H54 (cell line): ENCODE measurements at regions not wholly inside any gene's neighbourhood (a gene's known extent, or its start where the extent isn't known, plus 50 kb on each side); places are given as distances from the start of the nearest gene placed in this dataset.
"Not testable (repeated sequence)": the region's sequence is repeated elsewhere in the genome, so short reads cannot be mapped to it uniquely, and the experiment has no call there.

ENCODE experiments used
- DNase-seq: peaks from one replicate; pipeline ENCODE4 v3.0.0; 2011; ENCODE audit warnings: low spot score, mixed read lengths; ENCODE audit not compliant: insufficient read length
- FAIRE-seq: peaks from 3 replicates; lab custom pipeline; 2011; peaks lifted over from hg19 to GRCh38; lab: Jason Lieb, UNC
- POLR2A ChIP-seq: IDR thresholded peaks from 2 replicates; pipeline ENCODE4 v1.6.1; 2011; ENCODE audit warnings: low read depth, mild to moderate bottlenecking, low read length

DNA sequence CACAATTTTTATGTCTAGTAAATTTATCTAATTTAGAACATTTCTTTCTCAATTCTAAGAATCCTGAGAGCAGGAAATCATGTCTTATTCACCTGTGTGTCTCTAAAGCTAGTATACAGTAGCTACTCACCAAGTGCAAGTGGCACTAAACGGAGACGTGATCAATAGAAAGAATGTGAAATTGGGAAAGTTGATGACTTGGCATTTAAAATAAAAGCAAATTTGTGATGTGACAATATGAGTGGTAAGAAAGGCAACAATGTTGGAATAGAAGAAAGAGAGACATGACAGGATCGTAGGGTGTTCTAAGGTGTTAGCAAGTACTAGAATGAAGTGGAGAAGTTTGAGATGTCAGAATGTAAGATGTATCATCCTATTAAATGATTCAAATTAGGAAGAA is 725.9 kb downstream of the BCKDHB start:
- FAIRE-seq (no peak), DNase-seq (no peak)
- no peak for TF ChIP-seq POLR2A

DNA sequence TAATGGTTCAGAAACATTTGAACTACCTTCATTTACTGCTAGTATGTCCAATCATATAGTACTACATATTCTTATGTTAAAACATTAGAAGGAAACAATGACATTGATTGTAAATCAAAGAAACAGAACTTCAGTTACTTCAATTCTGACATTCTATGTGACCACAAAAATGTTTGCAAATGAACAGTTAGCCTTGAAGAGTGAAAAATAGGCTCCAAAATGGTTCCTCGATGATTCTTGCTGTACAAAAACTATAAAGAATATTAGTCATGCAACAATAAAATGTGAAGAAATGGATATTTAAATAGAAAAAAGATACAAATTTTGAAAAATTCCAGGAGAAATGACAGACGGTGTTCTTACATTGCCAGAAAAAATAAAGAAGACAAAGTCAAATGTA is 686.9 kb downstream of the BCKDHB start:
- FAIRE-seq (no peak), DNase-seq (no peak)
- TF ChIP-seq POLR2A = no peak

DNA sequence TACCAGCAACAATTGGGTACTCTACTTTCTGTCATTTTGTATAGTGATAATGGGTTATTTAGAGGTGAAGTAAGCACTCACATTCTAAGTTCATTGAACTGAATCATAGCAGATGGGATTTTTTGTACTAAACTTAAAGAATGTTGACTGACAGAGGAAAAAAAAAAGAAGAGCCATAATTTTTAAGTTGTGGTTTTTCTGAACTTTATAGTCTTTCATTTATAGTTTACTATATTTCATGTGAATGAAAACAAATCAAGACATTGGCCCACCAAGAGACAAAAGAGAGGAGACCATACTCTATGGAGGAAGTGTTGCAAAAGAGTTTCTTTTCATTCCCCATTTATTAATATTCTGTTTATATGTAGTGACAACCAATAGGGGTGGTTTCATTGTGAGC is 685.7 kb downstream of the BCKDHB start:
- DNase-seq (no peak), FAIRE-seq (no peak)
- TF ChIP-seq POLR2A = no peak

DNA sequence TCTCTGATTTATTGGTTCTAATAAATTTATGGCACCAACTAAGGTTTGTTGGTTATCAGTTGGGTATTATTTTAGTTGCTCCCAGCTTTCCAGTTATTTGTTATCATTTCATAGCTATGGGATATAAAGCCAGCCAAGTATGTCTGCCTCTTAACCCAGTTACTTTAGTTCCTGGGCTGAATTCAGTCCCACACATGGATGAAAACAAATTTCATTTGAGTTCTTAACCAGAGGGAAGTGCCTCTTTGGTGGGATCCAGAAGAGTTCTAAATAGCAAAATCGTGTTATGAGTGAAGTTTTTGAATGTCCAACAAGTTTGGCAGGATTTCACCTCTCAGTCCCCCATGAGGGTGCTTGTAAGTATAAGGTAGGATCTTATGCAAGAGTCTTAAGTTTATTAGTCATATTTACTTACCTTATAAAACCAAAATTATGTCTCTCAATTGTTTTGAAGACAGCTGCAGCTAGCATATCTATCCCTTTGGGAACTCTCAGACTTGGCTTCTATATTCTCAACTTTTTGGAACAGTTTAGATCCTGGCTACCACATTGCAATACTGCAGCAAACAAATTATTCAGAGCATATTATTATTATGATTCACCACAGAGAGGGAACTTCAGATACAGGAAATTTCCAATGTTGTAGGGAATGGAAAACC is 683.6 kb downstream of the BCKDHB start:
- no peak for DNase-seq
- no peak for TF ChIP-seq POLR2A
- no peak for FAIRE-seq

DNA sequence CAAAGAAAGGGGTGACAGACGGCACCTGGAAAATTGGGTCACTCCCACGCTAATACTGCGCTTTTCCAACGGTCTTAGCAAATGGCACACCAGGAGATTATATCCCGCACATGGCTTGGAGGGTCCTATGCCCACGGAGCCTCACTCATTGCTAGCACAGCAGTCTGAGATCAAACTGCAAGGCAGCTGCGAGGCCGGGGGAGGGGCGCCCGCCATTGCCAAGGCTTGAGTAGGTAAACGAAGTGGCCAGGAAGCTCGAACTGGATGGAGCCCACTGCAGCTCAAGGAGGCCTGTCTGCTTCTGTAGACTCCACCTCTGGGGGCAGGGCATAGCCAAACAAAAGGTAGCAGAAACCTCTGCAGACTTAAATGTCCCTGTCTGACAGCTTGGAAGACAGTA is 676.8 kb downstream of the BCKDHB start:
- not testable (repeated sequence) for DNase-seq, FAIRE-seq

DNA sequence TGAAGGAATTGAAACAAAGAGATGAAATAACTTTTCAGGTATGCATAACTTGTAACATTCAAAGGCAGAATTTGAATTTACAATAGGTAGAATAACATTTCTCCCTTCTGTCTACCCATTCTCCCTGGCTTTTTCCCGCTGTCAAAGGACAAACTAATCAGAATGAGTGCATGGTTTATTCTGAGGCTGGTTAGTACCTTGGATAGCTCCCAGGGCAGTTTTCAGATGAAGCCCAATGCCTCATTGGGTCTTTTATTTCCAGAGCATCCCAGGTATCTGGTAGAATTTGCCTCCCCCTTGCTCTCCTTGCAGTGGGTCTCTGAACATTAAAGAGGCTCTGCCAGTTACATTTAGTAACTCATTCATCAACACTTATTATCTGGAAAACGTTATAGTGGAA is 665.5 kb downstream of the BCKDHB start:
- DNase-seq (no peak), FAIRE-seq (peak; percentile 38)
- no peak for TF ChIP-seq POLR2A

DNA sequence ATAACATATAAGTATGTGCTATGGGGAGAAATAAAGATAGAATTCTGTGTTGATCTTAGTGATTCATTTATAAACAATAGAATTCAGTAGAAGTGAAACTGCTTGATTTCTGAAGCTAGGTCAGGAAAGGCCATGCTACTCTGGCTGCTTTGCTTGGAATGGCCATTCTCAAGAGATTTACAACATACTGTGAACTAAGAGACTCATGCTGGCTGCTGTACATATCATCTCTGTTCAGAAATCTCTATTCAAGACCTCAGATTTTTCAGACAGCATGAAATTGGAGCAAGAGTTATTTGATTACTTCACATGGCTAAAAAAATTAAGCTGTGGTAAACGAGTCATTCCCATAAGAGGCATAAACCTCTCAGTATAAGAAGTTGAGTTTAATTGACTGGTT is 662.6 kb downstream of the BCKDHB start:
- DNase-seq = no peak
- no peak for TF ChIP-seq POLR2A
- no peak for FAIRE-seq

DNA sequence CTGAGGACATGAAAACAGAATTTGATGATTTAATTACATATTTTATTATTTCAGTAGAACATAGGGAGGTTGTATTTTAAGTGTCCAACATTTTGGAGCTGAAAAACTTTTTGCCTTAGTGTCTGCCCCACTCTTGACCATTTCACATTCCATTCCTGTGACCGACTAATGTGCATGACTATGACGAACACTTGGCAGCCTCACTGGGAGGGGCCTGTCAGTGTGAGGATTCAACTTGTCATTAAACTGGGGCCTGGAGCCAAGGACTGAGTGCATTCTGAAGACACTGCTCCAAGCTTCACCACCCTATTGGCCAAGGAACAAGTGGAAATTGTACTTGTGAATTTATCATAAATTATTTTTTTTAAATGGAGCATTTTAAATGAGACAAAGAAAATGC is 661.3 kb downstream of the BCKDHB start:
- DNase-seq = peak; percentile 13
- peak; percentile 100 for FAIRE-seq
- TF ChIP-seq POLR2A = no peak

DNA sequence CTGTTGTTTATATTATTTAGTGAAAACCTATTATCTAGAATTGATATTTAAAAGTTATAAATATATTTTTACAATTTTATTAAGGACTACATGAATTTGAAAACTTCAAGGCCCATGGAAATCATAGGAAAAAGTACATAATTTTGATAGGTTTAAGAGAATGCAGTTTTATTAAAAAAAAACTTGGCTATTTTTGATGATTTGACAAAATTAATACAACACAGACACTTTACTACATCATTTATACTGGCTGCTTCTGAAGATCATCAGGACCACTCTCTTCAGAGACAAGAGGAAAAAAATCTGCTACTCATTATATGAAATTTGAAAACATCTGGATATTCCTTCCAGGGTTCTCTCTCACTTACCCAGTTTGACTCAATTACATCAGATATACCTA is 637.7 kb downstream of the BCKDHB start:
- no peak for FAIRE-seq

DNA sequence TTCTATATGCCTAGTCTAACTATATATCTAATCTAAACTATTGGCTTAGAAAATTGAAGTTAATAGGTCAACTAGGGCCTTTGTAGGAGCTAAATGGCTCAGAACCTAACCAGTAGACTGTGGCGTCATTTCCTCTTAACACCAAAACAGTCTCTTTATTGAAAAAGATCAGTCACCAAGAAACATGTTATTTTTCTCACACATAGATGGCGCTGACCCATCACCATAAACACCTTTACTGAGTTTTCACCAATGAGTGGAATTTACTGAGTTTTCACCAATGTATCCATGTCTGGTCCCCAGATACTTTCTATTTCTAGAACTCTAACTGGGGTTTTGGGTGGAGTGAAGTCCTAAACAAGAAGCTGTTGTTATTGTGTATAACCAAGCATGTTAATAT is 636.0 kb downstream of the BCKDHB start:
- TF ChIP-seq POLR2A = no peak
- FAIRE-seq (peak; percentile 93), DNase-seq (no peak)

More for the DNA sequence above, 637.7 kb downstream of the BCKDHB start:
- TF ChIP-seq POLR2A = no peak
- no peak for DNase-seq

DNA sequence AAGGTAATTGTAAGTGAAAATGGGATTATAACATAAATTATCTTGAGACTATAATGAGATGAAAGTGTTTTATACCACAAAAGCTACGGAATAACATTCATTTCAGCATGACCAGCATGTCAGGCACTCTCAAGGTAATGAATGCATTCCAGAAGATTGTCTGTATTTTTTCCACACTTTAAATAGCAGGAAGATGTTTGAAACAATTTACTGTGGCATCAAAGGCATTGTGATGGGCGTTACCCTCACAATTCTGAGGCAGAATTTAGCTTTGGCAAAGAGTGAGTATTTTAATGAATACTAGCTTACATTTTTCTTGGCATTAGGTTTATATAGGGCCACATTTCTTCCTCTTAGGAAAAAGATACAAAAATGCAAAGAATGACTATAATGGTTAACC is 627.2 kb downstream of the BCKDHB start:
- no peak for DNase-seq
- TF ChIP-seq POLR2A = no peak
- no peak for FAIRE-seq

DNA sequence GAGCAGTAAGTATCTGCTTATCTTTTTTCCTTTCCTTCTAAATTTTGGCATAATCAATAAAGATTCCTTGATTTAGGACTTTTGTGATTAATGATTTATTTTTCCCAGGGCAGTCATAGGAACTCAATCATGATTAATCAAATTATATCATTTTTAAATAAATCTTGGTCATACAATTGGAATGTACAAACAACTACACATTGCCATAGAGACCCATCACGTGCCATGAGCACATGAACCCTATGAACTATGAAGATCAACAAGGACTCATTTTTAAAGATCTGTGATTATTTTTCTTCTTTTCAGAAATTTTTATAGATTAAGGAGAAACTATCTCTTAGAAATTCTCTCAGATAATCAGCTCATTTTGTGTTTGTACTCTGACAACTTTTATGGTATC is 622.4 kb downstream of the BCKDHB start:
- no peak for DNase-seq
- FAIRE-seq = no peak
- no peak for TF ChIP-seq POLR2A

DNA sequence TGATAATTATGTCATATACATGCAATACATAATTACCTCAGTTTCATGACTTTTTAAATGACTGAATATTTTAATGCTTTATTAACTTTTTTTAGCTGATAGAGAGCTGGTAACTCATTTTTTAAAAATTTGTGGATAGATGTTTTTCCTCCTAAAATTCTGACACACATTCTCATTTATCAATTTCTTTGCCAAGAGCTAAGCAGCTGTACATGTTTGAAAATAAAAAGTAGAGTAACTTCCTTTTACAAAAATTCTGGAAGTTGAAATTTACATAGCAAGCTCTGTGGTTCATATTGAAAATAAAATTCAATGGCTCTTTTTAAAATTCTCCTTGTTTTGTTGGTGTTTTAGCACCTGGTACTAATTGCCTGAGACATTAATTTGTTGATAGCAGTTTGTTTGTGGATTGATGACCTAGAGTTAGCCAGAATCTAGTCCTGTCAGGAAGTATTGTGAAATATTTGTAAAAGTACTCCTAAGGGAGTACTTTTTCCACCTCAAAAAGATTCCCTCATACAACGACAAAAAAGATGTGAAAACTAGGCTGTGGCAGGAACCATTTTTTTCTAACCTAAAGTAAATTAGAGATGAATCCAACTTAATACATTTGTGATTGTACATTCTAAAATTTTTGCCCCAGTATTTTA is 621.8 kb downstream of the BCKDHB start:
- DNase-seq (no peak), FAIRE-seq (no peak)
- no peak for TF ChIP-seq POLR2A

DNA sequence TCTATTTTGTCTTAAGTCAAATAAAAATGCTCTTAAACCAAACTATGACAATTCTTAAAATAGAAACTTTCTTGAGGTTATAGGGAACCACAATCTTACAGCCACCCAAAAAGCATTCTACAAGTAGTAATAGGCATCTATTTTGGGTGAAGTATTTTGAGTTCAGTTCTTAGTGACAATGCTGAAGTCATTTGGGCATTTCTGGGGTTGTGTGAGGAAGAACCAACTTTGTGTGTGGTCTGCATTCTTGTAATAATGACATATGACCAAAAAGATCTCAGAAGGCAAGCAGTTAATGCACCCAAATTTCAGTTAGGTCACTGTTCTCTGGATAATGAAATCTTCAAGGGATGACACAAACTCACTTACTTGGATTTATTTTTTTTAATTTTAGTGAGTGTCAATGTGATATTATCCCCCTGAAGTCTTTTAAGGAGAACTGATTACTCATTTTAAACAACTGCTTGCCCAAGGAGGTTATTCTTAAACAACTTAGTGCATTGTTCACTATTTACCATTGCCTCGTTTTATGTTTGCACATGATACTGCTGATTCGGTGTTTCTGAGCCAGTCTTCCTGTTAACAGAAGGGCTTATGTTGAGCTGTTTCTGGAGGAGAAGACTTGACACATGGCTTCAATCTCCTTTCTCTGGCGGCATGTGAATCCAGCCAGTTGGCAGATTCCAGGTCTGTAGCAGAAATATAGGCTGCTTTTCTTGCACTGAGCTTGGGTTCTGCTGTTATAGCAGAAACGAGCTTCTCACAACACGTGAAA is 618.9 kb downstream of the BCKDHB start:
- DNase-seq (no peak), FAIRE-seq (no peak)
- TF ChIP-seq POLR2A = no peak
